ENCODE measurements at regions not wholly inside any gene's neighbourhood (a gene's known extent, or its start where the extent isn't known, plus 50 kb on each side); places are given as distances from the start of the nearest gene placed in this dataset.

- intact Hi-C loops (cut with DNase I), result no loop called here
These were observed 183.5 kb downstream of the MSL3 start for GRCh38 chrX:11941571-11941970.

GRCh38 chrX:11944501-11944900, 186.5 kb downstream of the MSL3 start:
- Histone ChIP-seq H3K9me3 (no peaks in the 10 kb centered on the region), H3K27me3 (no peaks in the 10 kb centered on the region), H3K4me1 (ENCODE audit: insufficient read depth) (no peaks in the 10 kb centered on the region), H3K36me3 (no peaks in the 10 kb centered on the region), H3K27ac (no peak overlapping the region), H3K4me3 (no peak overlapping the region)
- intact Hi-C loops (cut with DNase I), result no loop called here
- TF ChIP-seq CTCF (IDR thresholded peaks at IDR 0.05), result no peak
- no peak for TF ChIP-seq EP300 (IDR thresholded peaks at IDR 0.05)
- TF ChIP-seq POLR2A (IDR thresholded peaks at IDR 0.05), result no peak
- WGBS, 3 donors, result 29 to 43% (median 31%) methylated on average over 5 of the region's 5 CpGs
- DNase-seq, result no peak

More at GRCh38 chrX:11941571-11941970, 183.5 kb downstream of the MSL3 start:
- no peak for DNase-seq
- no peaks in the 10 kb centered on the region for H3K4me1 ChIP-seq (ENCODE audit: insufficient read depth)
- no peaks in the 10 kb centered on the region for H3K36me3 ChIP-seq
- no peaks in the 10 kb centered on the region for H3K27me3 ChIP-seq
- no peaks in the 10 kb centered on the region for H3K9me3 ChIP-seq
- H3K27ac ChIP-seq, result no peak overlapping the region
- H3K4me3 ChIP-seq, result no peak overlapping the region
- 43 to 47% (median 43%) methylated on average over 5 of the region's 5 CpGs for whole genome bisulfite sequencing, 3 donors
- TF ChIP-seq CTCF (IDR thresholded peaks at IDR 0.05) (no peak), POLR2A (IDR thresholded peaks at IDR 0.05) (no peak), EP300 (IDR thresholded peaks at IDR 0.05) (no peak)

- intact Hi-C loops (cut with DNase I), result no loop called here
- H3K9me3 ChIP-seq, result no peaks in the 10 kb centered on the region
- no peak for TF ChIP-seq CTCF (IDR thresholded peaks at IDR 0.05)
- no peak for TF ChIP-seq EP300 (IDR thresholded peaks at IDR 0.05)
- no peak for TF ChIP-seq POLR2A (IDR thresholded peaks at IDR 0.05)
- no peak overlapping the region for H3K27ac ChIP-seq
- DNase-seq, result no peak
- WGBS, 3 donors, result 59 to 74% (median 65%) methylated on average over 1 of the region's 1 CpG
- no peaks in the 10 kb centered on the region for H3K27me3 ChIP-seq
- no peaks in the 10 kb centered on the region for H3K4me1 ChIP-seq (ENCODE audit: insufficient read depth)
- H3K36me3 ChIP-seq, result no peaks in the 10 kb centered on the region
- H3K4me3 ChIP-seq, result no peak overlapping the region
These were observed 189.0 kb upstream of the FRMPD4 start for GRCh38 chrX:11949291-11949690.

GRCh38 chrX:11952176-11952720, 186.0 kb upstream of the FRMPD4 start:
- WGBS, 3 donors, result 36 to 59% (median 38%) methylated on average over 4 of the region's 4 CpGs
- Histone ChIP-seq H3K9me3 (no peaks in the 10 kb centered on the region), H3K27me3 (no peaks in the 10 kb centered on the region), H3K4me1 (ENCODE audit: insufficient read depth) (no peaks in the 10 kb centered on the region), H3K27ac (no peak overlapping the region), H3K4me3 (no peak overlapping the region), H3K36me3 (no peaks in the 10 kb centered on the region)
- DNase-seq, result no peak
- no peak for TF ChIP-seq POLR2A (IDR thresholded peaks at IDR 0.05)
- intact Hi-C loops (cut with DNase I), result no loop called here

- intact Hi-C loops (cut with DNase I), result no loop called here
- H3K27me3 ChIP-seq, result no peaks in the 10 kb centered on the region
- no peak for DNase-seq
- H3K36me3 ChIP-seq, result no peaks in the 10 kb centered on the region
- TF ChIP-seq POLR2A (IDR thresholded peaks at IDR 0.05) (no peak), EP300 (IDR thresholded peaks at IDR 0.05) (no peak), CTCF (IDR thresholded peaks at IDR 0.05) (no peak)
- no peaks in the 10 kb centered on the region for H3K4me1 ChIP-seq (ENCODE audit: insufficient read depth)
- no peak overlapping the region for H3K27ac ChIP-seq
- 28 to 41% (median 32%) methylated on average over 2 of the region's 2 CpGs for WGBS, 3 donors
- H3K9me3 ChIP-seq, result no peaks in the 10 kb centered on the region
- no peak overlapping the region for H3K4me3 ChIP-seq
These were observed 184.7 kb upstream of the FRMPD4 start for GRCh38 chrX:11953615-11954014.
